Amygdala (tissue), 56 donors: ENCODE measurements at regions not wholly inside any gene's neighbourhood (a gene's known extent, or its start where the extent isn't known, plus 50 kb on each side); places are given as distances from the start of the nearest gene placed in this dataset.

Experiments
- DNase-seq, 56 donors: peaks; one replicate each; lab custom pipeline; 2025; lab: John Stamatoyannopoulos, UW

DNA sequence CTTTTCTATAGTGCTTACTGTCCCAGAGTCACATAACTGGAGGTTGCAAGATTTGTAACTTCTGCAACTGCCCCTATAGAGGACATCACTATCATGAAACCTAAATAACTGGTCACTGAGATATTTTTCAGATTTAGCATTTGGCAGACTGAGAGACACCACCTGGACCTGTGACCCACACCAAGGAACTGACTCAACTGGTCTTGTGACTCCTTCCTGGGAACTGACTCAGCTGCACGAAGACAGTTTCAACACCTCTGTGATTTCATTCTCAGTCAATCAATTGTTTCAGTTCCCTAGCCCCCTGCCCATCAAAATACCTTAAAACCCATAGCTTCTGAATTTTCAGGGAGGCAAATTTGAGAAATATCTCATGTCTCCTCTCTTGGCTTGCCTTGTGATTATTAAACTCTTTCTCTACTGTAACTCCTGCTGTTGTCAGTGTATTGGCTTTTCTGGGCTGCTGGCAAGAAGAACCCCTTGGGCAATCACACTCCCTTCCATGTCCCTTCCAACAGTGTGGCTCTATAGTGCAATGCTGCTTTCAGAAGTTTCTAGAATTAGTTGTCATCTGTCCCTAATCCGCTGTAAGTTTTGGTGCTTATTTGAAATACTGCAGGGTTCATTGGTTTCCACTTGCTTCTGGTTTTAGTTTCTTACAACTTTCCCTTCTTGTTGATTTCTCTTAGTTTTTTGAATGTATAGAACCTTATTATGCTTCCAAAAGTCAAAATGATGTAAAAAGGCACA is 127.8 kb upstream of the ADCY1 start:
- no peak for DNase-seq

DNA sequence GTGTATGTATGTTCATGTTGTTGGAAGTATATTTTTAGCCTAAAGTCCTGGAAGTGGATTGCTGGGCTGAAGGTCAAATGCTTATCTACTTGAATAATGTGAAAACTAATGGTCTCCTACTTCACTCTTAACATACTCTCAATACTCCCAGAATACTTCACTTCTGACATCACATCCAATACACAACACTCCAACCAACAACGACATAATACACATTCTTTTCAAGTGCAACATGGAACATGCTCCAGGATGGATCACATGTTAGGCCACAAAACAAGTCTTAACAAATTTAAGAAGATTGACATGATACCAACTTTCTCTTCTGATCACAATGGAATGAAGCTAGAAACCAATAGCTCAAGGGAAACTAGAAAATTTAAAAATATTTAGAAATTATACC is 126.9 kb upstream of the ADCY1 start:
- DNase-seq = no peak

GRCh38 chr7:45450571-45451204 is 123.5 kb upstream of the ADCY1 start:
- DNase-seq = no peak

- DNase-seq = no peak
Measured at GRCh38 chr7:45451342-45452035, 122.7 kb upstream of the ADCY1 start.

DNA sequence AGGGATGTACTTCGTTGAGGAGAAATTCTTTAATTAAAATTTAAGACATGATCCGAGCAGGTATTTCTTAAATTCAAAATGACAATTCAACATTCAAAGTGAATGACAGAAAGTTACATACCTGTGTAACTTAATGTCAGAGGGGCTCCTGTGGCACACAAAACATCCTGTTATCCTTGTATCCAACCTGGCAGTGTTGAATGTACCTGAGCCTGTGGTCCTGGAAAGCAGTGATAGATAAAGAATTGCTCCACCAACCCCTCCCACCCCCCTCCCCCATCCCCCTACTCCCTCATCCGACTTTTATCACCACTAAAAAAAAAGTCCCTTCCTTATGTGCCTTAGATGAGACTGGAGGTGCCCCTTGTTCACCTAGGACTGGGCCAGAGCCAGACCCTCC is 119.4 kb upstream of the ADCY1 start:
- DNase-seq = no peak

- DNase-seq = no peak
Measured at GRCh38 chr7:45455662-45456061, 118.5 kb upstream of the ADCY1 start.

DNA sequence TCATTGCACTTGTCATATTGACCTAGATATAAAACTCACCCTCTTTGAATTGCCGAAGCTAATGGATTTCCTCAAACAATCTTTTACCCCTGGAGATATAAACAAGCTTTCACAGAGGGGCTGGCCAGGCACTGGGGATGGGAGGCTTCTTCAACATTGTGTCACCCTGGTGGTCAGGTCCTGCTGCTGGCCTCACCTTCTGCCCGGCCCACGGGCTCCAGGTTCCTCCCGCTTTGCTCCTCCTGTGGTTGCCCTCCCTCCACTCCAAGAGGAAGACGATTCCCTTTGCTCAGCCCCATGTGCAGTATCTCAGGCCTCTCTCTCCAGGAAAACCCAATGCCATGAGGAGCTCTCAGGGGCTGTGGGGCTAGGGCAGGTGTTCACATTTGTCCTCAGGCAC is 118.1 kb upstream of the ADCY1 start:
- DNase-seq = no peak

DNA sequence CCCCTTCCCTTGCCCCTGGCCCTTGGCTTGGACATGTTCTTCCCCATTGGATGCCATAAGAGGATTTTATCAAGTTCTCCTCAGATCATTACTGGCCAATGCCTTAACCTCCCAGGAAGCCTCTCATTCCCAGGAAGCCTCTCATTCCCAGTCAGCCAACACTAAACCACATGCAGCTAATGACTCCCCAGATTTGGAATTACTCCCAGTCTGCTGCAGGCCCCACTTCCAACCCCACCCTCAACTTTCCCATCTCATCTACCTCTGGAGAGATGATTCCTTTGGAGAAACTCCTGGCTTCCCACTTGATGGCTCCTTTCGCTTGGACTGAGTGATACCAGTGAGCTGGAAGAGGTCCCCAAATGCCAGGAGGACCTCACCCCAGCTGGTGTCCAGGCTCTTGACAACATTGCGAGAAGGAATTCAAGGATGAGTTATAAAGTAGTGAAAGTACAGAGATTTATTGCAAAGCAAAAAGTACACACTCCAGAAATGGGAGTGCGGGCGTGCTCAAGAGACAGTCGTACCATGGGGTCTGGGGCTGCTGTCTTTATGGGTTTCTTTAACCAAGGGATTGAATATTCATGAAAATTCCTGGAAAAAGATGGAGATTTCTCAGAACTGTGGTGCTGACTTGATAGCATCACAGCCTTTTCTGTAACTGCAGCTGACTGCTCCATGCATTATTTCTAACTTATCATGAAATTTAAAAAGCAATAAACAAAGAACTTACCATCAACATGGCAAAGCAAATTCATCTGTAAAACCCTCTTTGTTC is 117.2 kb upstream of the ADCY1 start:
- no peak for DNase-seq

GRCh38 chr7:45457591-45457990 is 116.6 kb upstream of the ADCY1 start:
- DNase-seq = peak in 2 of 56 donors; percentile 6 to 9

- peak in 2 of 56 donors; percentile 5 to 11 for DNase-seq
Measured at GRCh38 chr7:45459476-45459875, 114.7 kb upstream of the ADCY1 start.

DNA sequence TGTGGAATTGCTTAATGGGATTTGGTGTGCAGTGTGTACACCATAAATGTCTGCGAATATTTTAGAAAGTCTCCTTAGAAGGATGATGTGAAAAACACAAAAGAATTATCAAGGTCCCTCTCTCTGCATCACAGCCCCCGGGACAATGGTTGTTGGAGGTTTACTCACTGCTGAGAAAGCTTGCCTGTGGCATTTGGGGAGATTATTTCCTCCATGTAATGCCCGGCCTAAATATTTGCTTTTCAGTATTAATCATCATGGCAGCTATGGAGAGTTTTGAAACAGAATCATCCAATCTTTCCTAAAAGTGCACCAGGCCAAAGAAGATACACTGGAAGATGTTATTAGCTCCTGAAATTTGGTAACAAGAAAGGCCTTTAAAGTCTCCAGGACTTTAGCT is 113.8 kb upstream of the ADCY1 start:
- DNase-seq = no peak

GRCh38 chr7:45461026-45461425 is 113.1 kb upstream of the ADCY1 start:
- DNase-seq = no peak

DNA sequence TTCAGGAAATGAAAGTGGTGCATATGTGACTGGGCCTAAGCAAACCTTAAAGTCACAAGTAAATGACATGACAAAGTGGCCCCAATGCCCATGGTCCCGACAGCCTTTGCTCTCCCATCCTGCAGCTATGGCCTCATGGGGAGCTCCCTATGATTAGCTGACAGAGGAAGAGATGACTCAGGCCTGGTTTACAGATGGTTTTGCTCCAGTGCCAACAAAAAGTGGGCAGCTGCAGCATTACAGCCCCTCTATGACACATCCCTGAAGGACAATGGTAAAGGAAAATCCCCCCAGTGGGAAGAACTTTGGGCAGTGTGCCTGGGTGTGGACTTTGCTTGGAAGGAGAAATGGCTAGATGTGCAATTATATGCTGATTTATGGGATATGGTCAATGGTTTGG is 105.1 kb upstream of the ADCY1 start:
- DNase-seq = no peak

GRCh38 chr7:45470031-45470430 is 104.1 kb upstream of the ADCY1 start:
- DNase-seq = no peak

DNA sequence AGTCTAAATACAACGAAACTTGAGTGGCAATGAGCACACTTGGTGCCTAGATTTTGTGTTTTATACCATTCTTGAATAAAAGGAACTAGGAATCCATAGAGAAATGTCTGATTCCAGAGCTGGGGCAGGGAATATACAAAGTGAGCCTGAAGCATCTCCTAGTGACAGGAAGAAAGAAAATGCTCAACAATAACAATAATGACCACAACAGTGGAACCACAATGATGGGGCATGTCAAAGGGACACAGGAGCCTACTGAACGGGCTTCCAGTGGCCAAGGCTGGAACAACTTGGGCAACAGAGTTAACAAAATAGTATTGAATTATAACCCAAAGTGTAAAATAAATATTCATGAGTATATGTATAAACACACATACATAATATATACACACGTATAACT is 94.4 kb upstream of the ADCY1 start:
- DNase-seq = no peak

DNA sequence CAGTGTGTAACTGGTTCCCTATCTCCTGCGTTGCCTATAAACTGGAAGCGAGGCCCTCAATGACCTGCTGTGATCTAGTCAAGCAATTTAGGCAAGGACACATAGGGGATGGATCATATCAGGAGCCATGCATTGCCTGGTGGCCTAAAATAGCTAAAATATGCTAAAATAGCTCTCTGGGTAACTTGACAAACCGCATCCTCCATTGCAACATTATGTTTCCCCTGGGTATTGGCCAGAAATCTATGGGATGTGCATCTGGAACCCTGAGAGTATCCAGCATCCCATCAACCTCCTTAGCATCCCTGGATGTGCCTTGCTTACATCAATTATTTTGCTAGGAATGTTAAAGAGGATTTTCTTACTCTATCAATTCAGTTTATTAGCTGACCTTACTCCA is 91.7 kb upstream of the ADCY1 start:
- no peak for DNase-seq

DNA sequence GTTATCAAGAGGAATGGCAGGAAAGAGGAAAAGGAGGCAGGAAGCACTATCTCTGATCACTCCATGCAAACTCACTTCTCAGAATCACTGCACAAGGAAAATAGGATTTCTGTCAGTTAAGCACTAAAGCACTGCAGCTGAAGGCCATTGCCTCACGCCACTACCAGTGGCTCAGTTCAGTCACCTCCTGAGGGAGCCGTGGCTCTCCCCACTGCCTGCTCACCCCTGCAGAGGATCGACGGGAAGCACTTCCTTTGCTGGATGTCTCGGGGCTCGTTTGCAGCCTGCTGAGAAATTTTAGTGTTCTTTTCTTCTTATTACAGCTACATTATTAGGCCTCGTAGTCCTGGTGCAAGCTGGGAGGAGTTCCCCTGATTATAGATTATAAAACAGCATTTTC is 90.1 kb upstream of the ADCY1 start:
- no peak for DNase-seq

DNA sequence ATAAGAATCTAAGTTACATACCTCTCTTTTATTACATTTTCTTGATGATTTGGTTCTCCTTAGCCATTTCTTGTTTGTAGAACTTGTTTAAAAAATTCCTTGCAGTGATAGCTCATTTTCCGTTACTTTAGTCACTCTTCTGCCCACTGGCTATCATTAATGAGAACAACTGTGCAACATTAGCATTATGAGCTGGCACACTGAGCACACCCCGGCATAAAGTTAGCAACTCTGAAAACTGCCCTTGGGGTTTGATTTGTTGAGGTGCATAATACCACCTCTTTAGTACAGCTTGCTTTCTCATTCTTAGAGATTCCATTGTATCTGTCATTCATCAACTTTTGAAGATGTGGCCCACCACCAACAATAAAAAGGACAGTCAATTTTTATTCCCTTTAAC is 87.6 kb upstream of the ADCY1 start:
- no peak for DNase-seq

GRCh38 chr7:45494885-45495284 is 79.3 kb upstream of the ADCY1 start:
- DNase-seq = no peak

DNA sequence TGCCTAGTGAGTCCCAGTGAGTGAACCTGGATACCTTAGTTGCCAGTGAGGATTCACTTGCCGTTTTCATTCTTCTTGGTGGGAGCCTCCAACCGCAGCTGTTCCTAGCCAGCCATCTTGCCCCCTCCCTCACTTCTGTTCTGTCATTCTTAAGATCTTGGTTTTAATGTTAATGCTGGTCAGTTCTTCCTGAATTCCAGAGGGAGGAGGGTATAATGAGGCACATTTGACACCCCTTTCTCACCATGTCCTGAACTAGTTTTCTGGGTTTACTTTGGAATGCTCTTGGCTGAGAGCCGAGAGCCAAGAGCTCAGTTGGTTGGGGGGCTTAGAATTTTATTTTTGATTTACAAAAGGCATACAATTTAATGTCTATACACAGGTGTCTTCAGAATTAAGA is 78.5 kb upstream of the ADCY1 start:
- no peak for DNase-seq

DNA sequence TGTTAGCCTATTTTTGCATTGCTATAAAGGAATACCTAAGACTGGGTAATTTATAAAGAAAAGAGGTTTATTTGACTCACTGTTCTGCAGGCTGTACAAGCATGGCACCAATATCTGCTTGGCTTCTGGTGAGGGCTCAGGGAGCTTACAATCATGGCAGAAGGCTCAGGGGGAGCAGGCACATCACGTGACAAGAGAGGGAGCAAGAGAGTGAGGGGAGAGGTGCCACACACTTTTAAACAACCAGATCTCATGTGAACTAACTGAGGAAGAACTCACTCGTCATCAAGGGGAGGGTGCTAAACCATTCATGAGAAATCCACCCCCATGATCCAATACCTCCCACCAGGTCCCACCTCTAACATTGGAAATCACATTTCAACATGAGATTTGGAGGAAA is 73.9 kb upstream of the ADCY1 start:
- no peak for DNase-seq
